ENCODE measurements at regions not wholly inside any gene's neighbourhood (a gene's known extent, or its start where the extent isn't known, plus 50 kb on each side); places are given as distances from the start of the nearest gene placed in this dataset.
"Not testable (repeated sequence)": the region's sequence is repeated elsewhere in the genome, so short reads cannot be mapped to it uniquely, and the experiment has no call there.

GRCh38 chr7:88590963-88591362 is 168.5 kb upstream of the ZNF804B start:
- Mint-ChIP-seq H3K4me3 (no peak overlapping the region), H3K4me1 (ENCODE audit: low read depth in 2 of 2) (no peaks in the 10 kb centered on the region), H3K27me3 (no peaks in the 10 kb centered on the region), H3K36me3 (ENCODE audit: insufficient read depth) (no peaks in the 10 kb centered on the region), H3K27ac (no peak overlapping the region), H3K9me3 (peaks cover 0 to 7% of the 10 kb centered on the region in 2 donors)
- DNase-seq: no peak
- no peak for ATAC-seq (replicated peaks)

- Mint-ChIP-seq H3K27ac (no peak overlapping the region), H3K36me3 (ENCODE audit: insufficient read depth) (no peaks in the 10 kb centered on the region), H3K27me3 (no peaks in the 10 kb centered on the region), H3K9me3 (peaks cover 0 to 7% of the 10 kb centered on the region in 2 donors), H3K4me1 (ENCODE audit: low read depth in 2 of 2) (no peaks in the 10 kb centered on the region), H3K4me3 (no peak overlapping the region)
- DNase-seq (no peak), ATAC-seq (replicated peaks) (no peak)
Observed at GRCh38 chr7:88589927-88590326, 169.6 kb upstream of the ZNF804B start.

GRCh38 chr7:88586890-88587289 is 172.6 kb upstream of the ZNF804B start:
- ATAC-seq (replicated peaks) (no peak), DNase-seq (no peak)
- no peak overlapping the region for H3K4me3 Mint-ChIP-seq
- peaks cover 0 to 4% of the 10 kb centered on the region in 2 donors for H3K9me3 Mint-ChIP-seq
- H3K27me3 Mint-ChIP-seq: no peaks in the 10 kb centered on the region
- H3K36me3 Mint-ChIP-seq (ENCODE audit: insufficient read depth): no peaks in the 10 kb centered on the region
- no peak overlapping the region for H3K27ac Mint-ChIP-seq
- H3K4me1 Mint-ChIP-seq (ENCODE audit: low read depth in 2 of 2): no peaks in the 10 kb centered on the region

GRCh38 chr7:88586219-88586618 is 173.3 kb upstream of the ZNF804B start:
- DNase-seq: no peak
- Mint-ChIP-seq H3K9me3 (peaks cover 0 to 2% of the 10 kb centered on the region in 2 donors), H3K27ac (no peak overlapping the region), H3K27me3 (no peaks in the 10 kb centered on the region), H3K4me1 (ENCODE audit: low read depth in 2 of 2) (no peaks in the 10 kb centered on the region), H3K36me3 (ENCODE audit: insufficient read depth) (no peaks in the 10 kb centered on the region), H3K4me3 (no peak overlapping the region)
- no peak for ATAC-seq (replicated peaks)

GRCh38 chr7:88576720-88577119 is 182.8 kb upstream of the ZNF804B start:
- ATAC-seq (replicated peaks) (no peak), DNase-seq (no peak)
- Mint-ChIP-seq H3K4me3 (no peak overlapping the region), H3K9me3 (peaks cover 4 to 8% of the 10 kb centered on the region in 2 donors), H3K27me3 (no peaks in the 10 kb centered on the region), H3K36me3 (ENCODE audit: insufficient read depth) (no peaks in the 10 kb centered on the region), H3K27ac (no peak overlapping the region), H3K4me1 (ENCODE audit: low read depth in 2 of 2) (no peaks in the 10 kb centered on the region)

GRCh38 chr7:88566162-88566729 is 193.3 kb upstream of the ZNF804B start:
- Mint-ChIP-seq H3K4me3 (no peak overlapping the region), H3K4me1 (ENCODE audit: low read depth in 2 of 2) (no peaks in the 10 kb centered on the region), H3K27me3 (no peaks in the 10 kb centered on the region), H3K9me3 (no peaks in the 10 kb centered on the region), H3K36me3 (ENCODE audit: insufficient read depth) (no peaks in the 10 kb centered on the region), H3K27ac (no peak overlapping the region)
- DNase-seq (no peak), ATAC-seq (replicated peaks) (no peak)

GRCh38 chr7:88565401-88565800 is 194.1 kb upstream of the ZNF804B start:
- H3K27ac Mint-ChIP-seq: no peak overlapping the region
- DNase-seq (no peak), ATAC-seq (replicated peaks) (no peak)

GRCh38 chr7:88556441-88556840 is 203.1 kb upstream of the ZNF804B start:
- DNase-seq; H3K4me3 Mint-ChIP-seq; H3K27me3 Mint-ChIP-seq; ATAC-seq (replicated peaks); H3K36me3 Mint-ChIP-seq (ENCODE audit: insufficient read depth); H3K27ac Mint-ChIP-seq; H3K4me1 Mint-ChIP-seq (ENCODE audit: low read depth in 2 of 2): not testable (repeated sequence)
- peaks cover 7 to 13% of the 10 kb centered on the region in 2 donors for H3K9me3 Mint-ChIP-seq

More at GRCh38 chr7:88565401-88565800, 194.1 kb upstream of the ZNF804B start:
- Mint-ChIP-seq H3K4me3 (no peak overlapping the region), H3K27me3 (no peaks in the 10 kb centered on the region), H3K36me3 (ENCODE audit: insufficient read depth) (no peaks in the 10 kb centered on the region), H3K4me1 (ENCODE audit: low read depth in 2 of 2) (no peaks in the 10 kb centered on the region), H3K9me3 (no peaks in the 10 kb centered on the region)

- H3K27me3 Mint-ChIP-seq; H3K4me3 Mint-ChIP-seq; H3K4me1 Mint-ChIP-seq (ENCODE audit: low read depth in 2 of 2); ATAC-seq (replicated peaks); H3K36me3 Mint-ChIP-seq (ENCODE audit: insufficient read depth); DNase-seq; H3K27ac Mint-ChIP-seq: not testable (repeated sequence)
- peaks cover 7 to 13% of the 10 kb centered on the region in 2 donors for H3K9me3 Mint-ChIP-seq
Observed at GRCh38 chr7:88554847-88555246, 204.7 kb upstream of the ZNF804B start.

- H3K9me3 Mint-ChIP-seq: peaks cover 2 to 15% of the 10 kb centered on the region in 2 donors
- H3K27ac Mint-ChIP-seq: no peak overlapping the region
- ATAC-seq (replicated peaks) (no peak), DNase-seq (no peak)
- no peaks in the 10 kb centered on the region for H3K4me1 Mint-ChIP-seq (ENCODE audit: low read depth in 2 of 2)
- no peak overlapping the region for H3K4me3 Mint-ChIP-seq
- H3K27me3 Mint-ChIP-seq: no peaks in the 10 kb centered on the region
- H3K36me3 Mint-ChIP-seq (ENCODE audit: insufficient read depth): no peaks in the 10 kb centered on the region
Observed at GRCh38 chr7:88548399-88548798, 211.1 kb upstream of the ZNF804B start.

GRCh38 chr7:88546808-88547207 is 212.7 kb upstream of the ZNF804B start:
- Mint-ChIP-seq H3K27ac (no peak overlapping the region), H3K36me3 (ENCODE audit: insufficient read depth) (no peaks in the 10 kb centered on the region), H3K4me1 (ENCODE audit: low read depth in 2 of 2) (no peaks in the 10 kb centered on the region), H3K27me3 (no peaks in the 10 kb centered on the region), H3K9me3 (peaks cover 3 to 15% of the 10 kb centered on the region in 2 donors), H3K4me3 (no peak overlapping the region)
- DNase-seq (no peak), ATAC-seq (replicated peaks) (no peak)

GRCh38 chr7:88545663-88546062 is 213.8 kb upstream of the ZNF804B start:
- DNase-seq (no peak), ATAC-seq (replicated peaks) (no peak)
- Mint-ChIP-seq H3K4me3 (no peak overlapping the region), H3K27ac (no peak overlapping the region), H3K27me3 (no peaks in the 10 kb centered on the region), H3K4me1 (ENCODE audit: low read depth in 2 of 2) (no peaks in the 10 kb centered on the region), H3K9me3 (peaks cover 5 to 23% of the 10 kb centered on the region in 2 donors), H3K36me3 (ENCODE audit: insufficient read depth) (no peaks in the 10 kb centered on the region)

GRCh38 chr7:88540012-88540411 is 219.5 kb upstream of the ZNF804B start:
- no peak overlapping the region for H3K27ac Mint-ChIP-seq
- no peak overlapping the region for H3K4me3 Mint-ChIP-seq
- no peaks in the 10 kb centered on the region for H3K27me3 Mint-ChIP-seq
- ATAC-seq (replicated peaks): no peak
- no peaks in the 10 kb centered on the region for H3K36me3 Mint-ChIP-seq (ENCODE audit: insufficient read depth)
- H3K4me1 Mint-ChIP-seq (ENCODE audit: low read depth in 2 of 2): no peaks in the 10 kb centered on the region
- H3K9me3 Mint-ChIP-seq: peaks cover 7 to 11% of the 10 kb centered on the region in 2 donors
- no peak for DNase-seq

GRCh38 chr7:88539518-88539917 is 220.0 kb upstream of the ZNF804B start:
- Mint-ChIP-seq H3K9me3 (peaks cover 7 to 11% of the 10 kb centered on the region in 2 donors), H3K36me3 (ENCODE audit: insufficient read depth) (no peaks in the 10 kb centered on the region), H3K4me1 (ENCODE audit: low read depth in 2 of 2) (no peaks in the 10 kb centered on the region), H3K27ac (no peak overlapping the region), H3K4me3 (no peak overlapping the region), H3K27me3 (no peaks in the 10 kb centered on the region)
- ATAC-seq (replicated peaks): no peak
- DNase-seq: no peak

GRCh38 chr7:88523645-88524044 is 217.0 kb upstream of the STEAP4 start:
- H3K27me3 Mint-ChIP-seq: no peaks in the 10 kb centered on the region

More at GRCh38 chr7:88523645-88524044, 217.0 kb upstream of the STEAP4 start:
- DNase-seq: no peak
- Mint-ChIP-seq H3K4me3 (no peak overlapping the region), H3K9me3 (peaks cover 2 to 7% of the 10 kb centered on the region in 2 donors), H3K27ac (no peak overlapping the region), H3K36me3 (ENCODE audit: insufficient read depth) (no peaks in the 10 kb centered on the region), H3K4me1 (ENCODE audit: low read depth in 2 of 2) (no peaks in the 10 kb centered on the region)
- ATAC-seq (replicated peaks): no peak
